Liver (tissue), 8 donors: ENCODE measurements at regions not wholly inside any gene's neighbourhood (a gene's known extent, or its start where the extent isn't known, plus 50 kb on each side); places are given as distances from the start of the nearest gene placed in this dataset.
"Not testable (repeated sequence)": the region's sequence is repeated elsewhere in the genome, so short reads cannot be mapped to it uniquely, and the experiment has no call there.

Experiments used
- DNase-seq: peaks from one replicate; pipeline ENCODE4 v3.0.0-alpha.2; 2017; ENCODE audit warnings: low spot score
- H3K27ac ChIP-seq, 2 donors: one replicate each; pipeline ENCODE4 v1.7.0; 2013; ENCODE audit warnings: inconsistent platforms in 2 of 2, low read length in 2 of 2, control low read depth in 1 of 2, low read depth in 1 of 2, mild to moderate bottlenecking in 1 of 2
- H3K27me3 ChIP-seq, 4 donors: one replicate each; pipeline versions ENCODE4 v1.6.1 to v1.7.0; 2013; ENCODE audit warnings: low read length in 3 of 4, inconsistent platforms in 1 of 4, mild to moderate bottlenecking in 1 of 4, moderate library complexity in 1 of 4; ENCODE audit not compliant: control insufficient read depth in 4 of 4, insufficient read depth in 4 of 4
- H3K36me3 ChIP-seq, 4 donors: one replicate each; pipeline versions ENCODE4 v1.6.1 to v1.7.0; 2013; ENCODE audit warnings: low read length in 3 of 4, mild to moderate bottlenecking in 3 of 4, low read depth in 1 of 4, moderate library complexity in 1 of 4; ENCODE audit not compliant: control insufficient read depth in 4 of 4, insufficient read depth in 3 of 4
- H3K4me1 ChIP-seq, 4 donors: one replicate each; pipeline versions ENCODE4 v1.6.1 to v1.7.0; 2013; ENCODE audit warnings: low read length in 3 of 4, mild to moderate bottlenecking in 3 of 4, moderate library complexity in 1 of 4; ENCODE audit not compliant: control insufficient read depth in 4 of 4, insufficient read depth in 4 of 4
- H3K4me3 ChIP-seq, 3 donors: one replicate each; pipeline versions ENCODE4 v1.6.1 to v1.7.0; 2013; ENCODE audit warnings: low read length in 3 of 3, control low read depth in 1 of 3, low read depth in 1 of 3, mild to moderate bottlenecking in 1 of 3
- H3K9ac ChIP-seq, 2 donors: one replicate each; pipeline ENCODE4 v1.7.0; 2013; ENCODE audit warnings: low read length in 2 of 2, mild to moderate bottlenecking in 2 of 2, moderate library complexity in 2 of 2, control low read depth in 1 of 2, low read depth in 1 of 2
- H3K9me3 ChIP-seq, 4 donors: one replicate each; pipeline versions ENCODE4 v1.6.1 to v1.7.0; 2013; ENCODE audit warnings: low read length in 3 of 4; ENCODE audit not compliant: control insufficient read depth in 4 of 4
- EGR1 ChIP-seq, 2 donors: IDR thresholded peaks; 2 replicates each; pipeline ENCODE4 v1.6.1; 2016 to 2018; ENCODE audit warnings: antibody characterized with exemption in 2 of 2, low read depth in 2 of 2
- FOXA1 ChIP-seq: IDR thresholded peaks from 2 replicates; pipeline ENCODE4 v1.6.1; 2016; ENCODE audit warnings: antibody characterized with exemption
- FOXA2 ChIP-seq: IDR thresholded peaks from 2 replicates; pipeline ENCODE4 v1.6.1; 2016; ENCODE audit warnings: antibody characterized with exemption
- GABPA ChIP-seq, 2 donors: IDR thresholded peaks in 1 of 2; conservative IDR thresholded peaks in 1 of 2; 2 replicates each; pipeline ENCODE4 v1.6.1; 2016; ENCODE audit warnings: antibody characterized with exemption in 2 of 2, mild to moderate bottlenecking in 1 of 2, moderate library complexity in 1 of 2
- HNF4A ChIP-seq, 2 donors: conservative IDR thresholded peaks; 2 replicates each; pipeline ENCODE4 v1.6.1; 2016; ENCODE audit warnings: antibody characterized with exemption in 2 of 2, mild to moderate bottlenecking in 2 of 2
- HNF4G ChIP-seq: IDR thresholded peaks from 2 replicates; pipeline ENCODE4 v1.6.1; 2016; ENCODE audit warnings: antibody characterized with exemption
- JUND ChIP-seq, 2 donors: IDR thresholded peaks; 2 replicates each; pipeline ENCODE4 v1.6.1; 2016; ENCODE audit warnings: antibody characterized with exemption in 2 of 2
- NR2F2 ChIP-seq: IDR thresholded peaks from 2 replicates; pipeline ENCODE4 v1.6.1; 2016; ENCODE audit warnings: antibody characterized with exemption
- RAD21 ChIP-seq, 2 donors: IDR thresholded peaks; 2 replicates each; pipeline ENCODE4 v1.6.1; 2016; ENCODE audit warnings: antibody characterized with exemption in 2 of 2, mild to moderate bottlenecking in 2 of 2
- RXRA ChIP-seq, 2 donors: IDR thresholded peaks; 2 replicates each; pipeline ENCODE4 v1.6.1; 2017 to 2018; ENCODE audit warnings: antibody characterized with exemption in 2 of 2, mild to moderate bottlenecking in 1 of 2
- SP1 ChIP-seq: IDR thresholded peaks from 2 replicates; pipeline ENCODE4 v1.6.1; 2018; ENCODE audit warnings: antibody characterized with exemption, mild to moderate bottlenecking
- TAF1 ChIP-seq: conservative IDR thresholded peaks from 2 replicates; pipeline ENCODE4 v1.6.1; 2016; ENCODE audit warnings: antibody characterized with exemption, mild to moderate bottlenecking
- YY1 ChIP-seq: IDR thresholded peaks from 2 replicates; pipeline ENCODE4 v1.6.1; 2016; ENCODE audit warnings: antibody characterized with exemption, mild to moderate bottlenecking
- ZBTB33 ChIP-seq: IDR thresholded peaks from 2 replicates; pipeline ENCODE4 v1.6.1; 2016; ENCODE audit warnings: antibody characterized with exemption
- WGBS: extraction: QIAGEN DNeasy Blood & Tissue Kit; methylation state at CpG from one replicate; pipeline ENCODE4 v1.1.7; 2013; 5-methylcytosine and 5-hydroxymethylcytosine counted together
- TF ChIP-seq, protein P1 (sequence below): IDR thresholded peaks from 2 replicates; pipeline ENCODE4 v1.6.1; 2016; ENCODE audit warnings: antibody characterized with exemption
- TF ChIP-seq, protein P2 (sequence below): fragments of 150-350 bp; IDR thresholded peaks from 2 replicates; pipeline ENCODE4 v1.5.1; 2017; ENCODE audit warnings: improper control_type of control experiment, low read depth, low read length; ENCODE audit not compliant: missing input control
- TF ChIP-seq, protein P3 (sequence below): IDR thresholded peaks from 2 replicates; pipeline ENCODE4 v1.6.1; 2016; ENCODE audit warnings: antibody characterized with exemption
- TF ChIP-seq, protein P4 (sequence below): IDR thresholded peaks from 2 replicates; pipeline ENCODE4 v1.6.1; 2016; ENCODE audit warnings: antibody characterized with exemption, mild to moderate bottlenecking
- donor health status: healthy.
- donor health status: healthy.
- donor health status: healthy.
- donor health status: healthy.
- donor health status: healthy.

DNA sequence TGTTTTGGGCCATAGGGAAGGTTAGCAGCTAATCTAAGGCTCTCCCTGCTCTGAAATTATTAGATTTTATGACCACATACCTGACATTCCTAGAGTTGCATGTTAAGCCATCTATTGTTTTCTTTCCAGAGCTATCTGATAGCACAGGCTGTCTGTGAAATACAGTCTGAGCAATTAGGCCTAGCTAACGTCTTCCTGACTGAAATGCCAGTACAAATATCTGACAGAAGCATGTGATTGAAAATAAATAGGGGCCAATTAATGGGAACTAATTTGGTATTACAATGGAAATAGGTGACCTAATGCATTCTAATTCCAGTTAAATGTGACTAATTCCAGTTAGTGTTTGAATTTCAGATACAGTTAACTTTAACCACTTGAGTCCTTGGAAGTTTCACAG is 115.2 kb downstream of the C12orf75 start:
- Histone ChIP-seq H3K27me3 (no peaks in the 10 kb centered on the region), H3K27ac (no peak overlapping the region), H3K4me3 (no peak overlapping the region), H3K4me1 (no peaks in the 10 kb centered on the region), H3K9ac (no peak overlapping the region), H3K36me3 (no peaks in the 10 kb centered on the region), H3K9me3 (no peaks in the 10 kb centered on the region)
- no peak for TF ChIP-seq RAD21 (IDR thresholded peaks at IDR 0.05)
- no peak for TF ChIP-seq EGR1 (IDR thresholded peaks at IDR 0.05; ENCODE audit: low read depth in 2 of 2)
- TF ChIP-seq, protein P1, sequence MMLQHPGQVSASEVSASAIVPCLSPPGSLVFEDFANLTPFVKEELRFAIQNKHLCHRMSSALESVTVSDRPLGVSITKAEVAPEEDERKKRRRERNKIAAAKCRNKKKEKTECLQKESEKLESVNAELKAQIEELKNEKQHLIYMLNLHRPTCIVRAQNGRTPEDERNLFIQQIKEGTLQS, result no peak
- TF ChIP-seq ZBTB33, result no peak
- no peak for TF ChIP-seq NR2F2
- no peak for TF ChIP-seq YY1
- TF ChIP-seq, protein P2, sequence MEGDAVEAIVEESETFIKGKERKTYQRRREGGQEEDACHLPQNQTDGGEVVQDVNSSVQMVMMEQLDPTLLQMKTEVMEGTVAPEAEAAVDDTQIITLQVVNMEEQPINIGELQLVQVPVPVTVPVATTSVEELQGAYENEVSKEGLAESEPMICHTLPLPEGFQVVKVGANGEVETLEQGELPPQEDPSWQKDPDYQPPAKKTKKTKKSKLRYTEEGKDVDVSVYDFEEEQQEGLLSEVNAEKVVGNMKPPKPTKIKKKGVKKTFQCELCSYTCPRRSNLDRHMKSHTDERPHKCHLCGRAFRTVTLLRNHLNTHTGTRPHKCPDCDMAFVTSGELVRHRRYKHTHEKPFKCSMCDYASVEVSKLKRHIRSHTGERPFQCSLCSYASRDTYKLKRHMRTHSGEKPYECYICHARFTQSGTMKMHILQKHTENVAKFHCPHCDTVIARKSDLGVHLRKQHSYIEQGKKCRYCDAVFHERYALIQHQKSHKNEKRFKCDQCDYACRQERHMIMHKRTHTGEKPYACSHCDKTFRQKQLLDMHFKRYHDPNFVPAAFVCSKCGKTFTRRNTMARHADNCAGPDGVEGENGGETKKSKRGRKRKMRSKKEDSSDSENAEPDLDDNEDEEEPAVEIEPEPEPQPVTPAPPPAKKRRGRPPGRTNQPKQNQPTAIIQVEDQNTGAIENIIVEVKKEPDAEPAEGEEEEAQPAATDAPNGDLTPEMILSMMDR, result no peak
- TF ChIP-seq FOXA2, result no peak
- TF ChIP-seq, protein P3, sequence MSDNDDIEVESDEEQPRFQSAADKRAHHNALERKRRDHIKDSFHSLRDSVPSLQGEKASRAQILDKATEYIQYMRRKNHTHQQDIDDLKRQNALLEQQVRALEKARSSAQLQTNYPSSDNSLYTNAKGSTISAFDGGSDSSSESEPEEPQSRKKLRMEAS, result no peak
- no peak for TF ChIP-seq RXRA (IDR thresholded peaks at IDR 0.05)
- TF ChIP-seq TAF1, result no peak
- WGBS, result 63% methylated on average over 1 of the region's 1 CpG
- no peak for DNase-seq

- H3K4me1 ChIP-seq, H3K4me3 ChIP-seq, H3K9ac ChIP-seq, H3K36me3 ChIP-seq, DNase-seq, H3K27ac ChIP-seq, H3K9me3 ChIP-seq, H3K27me3 ChIP-seq: not testable (repeated sequence)
- whole genome bisulfite sequencing, result 97% methylated on average over 2 of the region's 2 CpGs
Observed at GRCh38 chr12:105446460-105446859, 116.0 kb downstream of the C12orf75 start.

DNA sequence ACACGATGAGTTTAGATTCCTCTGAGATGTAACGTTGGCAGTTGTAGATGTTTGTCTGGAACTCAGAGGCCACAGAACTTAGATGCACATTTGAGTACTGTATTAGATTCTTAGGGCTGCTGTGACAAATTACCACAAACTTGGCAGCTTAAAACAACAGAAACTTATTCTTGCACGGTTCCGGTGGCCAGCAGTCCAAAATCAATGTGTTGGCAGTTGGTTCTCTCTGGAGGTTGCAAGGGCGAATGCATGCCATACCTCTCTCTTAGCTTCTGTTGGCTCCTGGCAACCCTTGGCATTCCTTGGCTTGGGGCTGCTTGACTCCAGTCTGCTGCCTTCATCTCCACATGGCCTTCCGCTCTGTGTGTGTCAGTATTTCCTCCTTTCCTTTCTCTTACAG is 118.9 kb downstream of the C12orf75 start:
- no peak overlapping the region for H3K27ac ChIP-seq
- H3K27me3 ChIP-seq, result no peaks in the 10 kb centered on the region
- no peak for DNase-seq
- H3K36me3 ChIP-seq, result no peaks in the 10 kb centered on the region
- no peak overlapping the region for H3K4me3 ChIP-seq
- H3K9me3 ChIP-seq, result no peaks in the 10 kb centered on the region
- WGBS, result 78% methylated on average over 6 of the region's 6 CpGs
- H3K9ac ChIP-seq, result no peak overlapping the region
- no peaks in the 10 kb centered on the region for H3K4me1 ChIP-seq
- no peak for TF ChIP-seq RAD21 (IDR thresholded peaks at IDR 0.05)
- no peak for TF ChIP-seq RXRA (IDR thresholded peaks at IDR 0.05)
- no peak for TF ChIP-seq FOXA2
- no peak for TF ChIP-seq JUND (IDR thresholded peaks at IDR 0.05)
- TF ChIP-seq, protein P1, result no peak
- TF ChIP-seq, protein P4, sequence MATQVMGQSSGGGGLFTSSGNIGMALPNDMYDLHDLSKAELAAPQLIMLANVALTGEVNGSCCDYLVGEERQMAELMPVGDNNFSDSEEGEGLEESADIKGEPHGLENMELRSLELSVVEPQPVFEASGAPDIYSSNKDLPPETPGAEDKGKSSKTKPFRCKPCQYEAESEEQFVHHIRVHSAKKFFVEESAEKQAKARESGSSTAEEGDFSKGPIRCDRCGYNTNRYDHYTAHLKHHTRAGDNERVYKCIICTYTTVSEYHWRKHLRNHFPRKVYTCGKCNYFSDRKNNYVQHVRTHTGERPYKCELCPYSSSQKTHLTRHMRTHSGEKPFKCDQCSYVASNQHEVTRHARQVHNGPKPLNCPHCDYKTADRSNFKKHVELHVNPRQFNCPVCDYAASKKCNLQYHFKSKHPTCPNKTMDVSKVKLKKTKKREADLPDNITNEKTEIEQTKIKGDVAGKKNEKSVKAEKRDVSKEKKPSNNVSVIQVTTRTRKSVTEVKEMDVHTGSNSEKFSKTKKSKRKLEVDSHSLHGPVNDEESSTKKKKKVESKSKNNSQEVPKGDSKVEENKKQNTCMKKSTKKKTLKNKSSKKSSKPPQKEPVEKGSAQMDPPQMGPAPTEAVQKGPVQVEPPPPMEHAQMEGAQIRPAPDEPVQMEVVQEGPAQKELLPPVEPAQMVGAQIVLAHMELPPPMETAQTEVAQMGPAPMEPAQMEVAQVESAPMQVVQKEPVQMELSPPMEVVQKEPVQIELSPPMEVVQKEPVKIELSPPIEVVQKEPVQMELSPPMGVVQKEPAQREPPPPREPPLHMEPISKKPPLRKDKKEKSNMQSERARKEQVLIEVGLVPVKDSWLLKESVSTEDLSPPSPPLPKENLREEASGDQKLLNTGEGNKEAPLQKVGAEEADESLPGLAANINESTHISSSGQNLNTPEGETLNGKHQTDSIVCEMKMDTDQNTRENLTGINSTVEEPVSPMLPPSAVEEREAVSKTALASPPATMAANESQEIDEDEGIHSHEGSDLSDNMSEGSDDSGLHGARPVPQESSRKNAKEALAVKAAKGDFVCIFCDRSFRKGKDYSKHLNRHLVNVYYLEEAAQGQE, result no peak
- no peak for TF ChIP-seq FOXA1
- no peak for TF ChIP-seq EGR1 (IDR thresholded peaks at IDR 0.05; ENCODE audit: low read depth in 2 of 2)
- no peak for TF ChIP-seq TAF1
- no peak for TF ChIP-seq SP1
- no peak for TF ChIP-seq ZBTB33
- TF ChIP-seq HNF4A (conservative IDR thresholded peaks at IDR 0.05), result no peak
- TF ChIP-seq HNF4G, result no peak
- TF ChIP-seq, protein P3, result no peak
- TF ChIP-seq GABPA (IDR thresholded peaks at IDR 0.05 in 1 of 2, conservative IDR thresholded peaks at IDR 0.05 in 1 of 2), result no peak
- TF ChIP-seq YY1, result no peak
- no peak for TF ChIP-seq NR2F2
